SH-SY5Y (cell line): ENCODE measurements at regions not wholly inside any gene's neighbourhood (a gene's known extent, or its start where the extent isn't known, plus 50 kb on each side); places are given as distances from the start of the nearest gene placed in this dataset.

ENCODE experiments used
- GATA2 ChIP-seq: IDR thresholded peaks from 2 replicates; pipeline ENCODE4 v1.6.1; 2011; ENCODE audit warnings: mild to moderate bottlenecking, low read depth, low read length
- GATA3 ChIP-seq: IDR thresholded peaks from 2 replicates; pipeline ENCODE4 v1.6.1; 2011; ENCODE audit warnings: low read depth, mild to moderate bottlenecking, low read length, moderate library complexity

- TF ChIP-seq GATA2: no peak
- no peak for TF ChIP-seq GATA3
Measured at GRCh38 chr10:32210306-32211045, 136.5 kb downstream of the EPC1 start.
